ENCODE measurements at regions not wholly inside any gene's neighbourhood (a gene's known extent, or its start where the extent isn't known, plus 50 kb on each side); places are given as distances from the start of the nearest gene placed in this dataset.
"Not testable (repeated sequence)": the region's sequence is repeated elsewhere in the genome, so short reads cannot be mapped to it uniquely, and the experiment has no call there.

GRCh38 chr14:105747503-105748203 is 221.3 kb downstream of the TMEM121 start:
- TF ChIP-seq CTCF (IDR thresholded peaks at IDR 0.05); ZFX (IDR thresholded peaks at IDR 0.05; ENCODE audit: borderline replicate concordance): not testable (repeated sequence)

All from 22Rv1 (cell line).